Liver (tissue), 7 donors: ENCODE measurements at regions not wholly inside any gene's neighbourhood (a gene's known extent, or its start where the extent isn't known, plus 50 kb on each side); places are given as distances from the start of the nearest gene placed in this dataset.

Source experiments
- DNase-seq: peaks from one replicate; pipeline ENCODE4 v3.0.0-alpha.2; 2017; ENCODE audit warnings: low spot score
- H3K27ac ChIP-seq, 2 donors: one replicate each; pipeline ENCODE4 v1.7.0; 2013; ENCODE audit warnings: inconsistent platforms in 2 of 2, low read length in 2 of 2, control low read depth in 1 of 2, low read depth in 1 of 2, mild to moderate bottlenecking in 1 of 2
- H3K27me3 ChIP-seq, 4 donors: one replicate each; pipeline versions ENCODE4 v1.6.1 to v1.7.0; 2013; ENCODE audit warnings: low read length in 3 of 4, inconsistent platforms in 1 of 4, mild to moderate bottlenecking in 1 of 4, moderate library complexity in 1 of 4; ENCODE audit not compliant: control insufficient read depth in 4 of 4, insufficient read depth in 4 of 4
- H3K36me3 ChIP-seq, 4 donors: one replicate each; pipeline versions ENCODE4 v1.6.1 to v1.7.0; 2013; ENCODE audit warnings: low read length in 3 of 4, mild to moderate bottlenecking in 3 of 4, low read depth in 1 of 4, moderate library complexity in 1 of 4; ENCODE audit not compliant: control insufficient read depth in 4 of 4, insufficient read depth in 3 of 4
- H3K4me1 ChIP-seq, 4 donors: one replicate each; pipeline versions ENCODE4 v1.6.1 to v1.7.0; 2013; ENCODE audit warnings: low read length in 3 of 4, mild to moderate bottlenecking in 3 of 4, moderate library complexity in 1 of 4; ENCODE audit not compliant: control insufficient read depth in 4 of 4, insufficient read depth in 4 of 4
- H3K4me3 ChIP-seq, 3 donors: one replicate each; pipeline versions ENCODE4 v1.6.1 to v1.7.0; 2013; ENCODE audit warnings: low read length in 3 of 3, control low read depth in 1 of 3, low read depth in 1 of 3, mild to moderate bottlenecking in 1 of 3
- H3K9ac ChIP-seq, 2 donors: one replicate each; pipeline ENCODE4 v1.7.0; 2013; ENCODE audit warnings: low read length in 2 of 2, mild to moderate bottlenecking in 2 of 2, moderate library complexity in 2 of 2, control low read depth in 1 of 2, low read depth in 1 of 2
- H3K9me3 ChIP-seq, 4 donors: one replicate each; pipeline versions ENCODE4 v1.6.1 to v1.7.0; 2013; ENCODE audit warnings: low read length in 3 of 4; ENCODE audit not compliant: control insufficient read depth in 4 of 4
- EGR1 ChIP-seq, 2 donors: IDR thresholded peaks; 2 replicates each; pipeline ENCODE4 v1.6.1; 2016 to 2018; ENCODE audit warnings: antibody characterized with exemption in 2 of 2, low read depth in 2 of 2
- FOXA1 ChIP-seq: IDR thresholded peaks from 2 replicates; pipeline ENCODE4 v1.6.1; 2016; ENCODE audit warnings: antibody characterized with exemption
- FOXA2 ChIP-seq: IDR thresholded peaks from 2 replicates; pipeline ENCODE4 v1.6.1; 2016; ENCODE audit warnings: antibody characterized with exemption
- GABPA ChIP-seq, 2 donors: IDR thresholded peaks in 1 of 2; conservative IDR thresholded peaks in 1 of 2; 2 replicates each; pipeline ENCODE4 v1.6.1; 2016; ENCODE audit warnings: antibody characterized with exemption in 2 of 2, mild to moderate bottlenecking in 1 of 2, moderate library complexity in 1 of 2
- HNF4A ChIP-seq, 2 donors: conservative IDR thresholded peaks; 2 replicates each; pipeline ENCODE4 v1.6.1; 2016; ENCODE audit warnings: antibody characterized with exemption in 2 of 2, mild to moderate bottlenecking in 2 of 2
- HNF4G ChIP-seq: IDR thresholded peaks from 2 replicates; pipeline ENCODE4 v1.6.1; 2016; ENCODE audit warnings: antibody characterized with exemption
- JUND ChIP-seq, 2 donors: IDR thresholded peaks; 2 replicates each; pipeline ENCODE4 v1.6.1; 2016; ENCODE audit warnings: antibody characterized with exemption in 2 of 2
- NR2F2 ChIP-seq: IDR thresholded peaks from 2 replicates; pipeline ENCODE4 v1.6.1; 2016; ENCODE audit warnings: antibody characterized with exemption
- RAD21 ChIP-seq, 2 donors: IDR thresholded peaks; 2 replicates each; pipeline ENCODE4 v1.6.1; 2016; ENCODE audit warnings: antibody characterized with exemption in 2 of 2, mild to moderate bottlenecking in 2 of 2
- RXRA ChIP-seq, 2 donors: IDR thresholded peaks; 2 replicates each; pipeline ENCODE4 v1.6.1; 2017 to 2018; ENCODE audit warnings: antibody characterized with exemption in 2 of 2, mild to moderate bottlenecking in 1 of 2
- SP1 ChIP-seq: IDR thresholded peaks from 2 replicates; pipeline ENCODE4 v1.6.1; 2018; ENCODE audit warnings: antibody characterized with exemption, mild to moderate bottlenecking
- TAF1 ChIP-seq: conservative IDR thresholded peaks from 2 replicates; pipeline ENCODE4 v1.6.1; 2016; ENCODE audit warnings: antibody characterized with exemption, mild to moderate bottlenecking
- YY1 ChIP-seq: IDR thresholded peaks from 2 replicates; pipeline ENCODE4 v1.6.1; 2016; ENCODE audit warnings: antibody characterized with exemption, mild to moderate bottlenecking
- TF ChIP-seq, protein P1 (sequence below): IDR thresholded peaks from 2 replicates; pipeline ENCODE4 v1.6.1; 2016; ENCODE audit warnings: antibody characterized with exemption
- TF ChIP-seq, protein P2 (sequence below): fragments of 150-350 bp; IDR thresholded peaks from 2 replicates; pipeline ENCODE4 v1.5.1; 2017; ENCODE audit warnings: improper control_type of control experiment, low read depth, low read length; ENCODE audit not compliant: missing input control
- TF ChIP-seq, protein P3 (sequence below): IDR thresholded peaks from 2 replicates; pipeline ENCODE4 v1.6.1; 2016; ENCODE audit warnings: antibody characterized with exemption
- TF ChIP-seq, protein P4 (sequence below): IDR thresholded peaks from 2 replicates; pipeline ENCODE4 v1.6.1; 2016; ENCODE audit warnings: antibody characterized with exemption
- TF ChIP-seq, protein P5 (sequence below): IDR thresholded peaks from 2 replicates; pipeline ENCODE4 v1.6.1; 2016; ENCODE audit warnings: antibody characterized with exemption, mild to moderate bottlenecking
- donor health status: healthy.
- donor health status: healthy.
- donor health status: healthy.
- donor health status: healthy.

DNA sequence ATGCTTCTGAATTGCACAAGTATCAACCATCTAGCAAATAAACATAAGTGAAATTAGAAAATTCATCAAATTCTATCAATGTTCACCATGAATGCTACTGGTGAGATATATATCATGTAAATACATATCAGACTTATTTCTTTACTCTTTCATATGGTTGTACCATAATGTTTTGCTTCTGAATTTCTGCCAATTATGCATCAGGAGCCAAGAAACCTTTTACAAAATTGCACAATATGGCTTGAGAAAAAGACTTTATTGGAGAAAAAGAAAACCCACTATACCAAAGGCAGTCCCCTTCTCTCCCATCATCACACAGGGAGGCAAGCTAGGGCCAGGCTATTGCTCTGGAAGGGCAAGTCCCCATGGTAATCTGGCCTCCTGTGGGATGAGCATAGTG, 402.6 kb downstream of the C6orf118 start:
- Histone ChIP-seq H3K9me3 (no peaks in the 10 kb centered on the region), H3K27me3 (no peaks in the 10 kb centered on the region), H3K4me3 (no peak overlapping the region), H3K4me1 (no peaks in the 10 kb centered on the region), H3K9ac (no peak overlapping the region), H3K36me3 (no peaks in the 10 kb centered on the region), H3K27ac (no peak overlapping the region)
- TF ChIP-seq JUND (IDR thresholded peaks at IDR 0.05) (no peak), GABPA (IDR thresholded peaks at IDR 0.05 in 1 of 2, conservative IDR thresholded peaks at IDR 0.05 in 1 of 2) (no peak), RXRA (IDR thresholded peaks at IDR 0.05) (no peak), HNF4G (no peak), EGR1 (IDR thresholded peaks at IDR 0.05; ENCODE audit: low read depth in 2 of 2) (no peak)
- DNase-seq, result no peak

DNA sequence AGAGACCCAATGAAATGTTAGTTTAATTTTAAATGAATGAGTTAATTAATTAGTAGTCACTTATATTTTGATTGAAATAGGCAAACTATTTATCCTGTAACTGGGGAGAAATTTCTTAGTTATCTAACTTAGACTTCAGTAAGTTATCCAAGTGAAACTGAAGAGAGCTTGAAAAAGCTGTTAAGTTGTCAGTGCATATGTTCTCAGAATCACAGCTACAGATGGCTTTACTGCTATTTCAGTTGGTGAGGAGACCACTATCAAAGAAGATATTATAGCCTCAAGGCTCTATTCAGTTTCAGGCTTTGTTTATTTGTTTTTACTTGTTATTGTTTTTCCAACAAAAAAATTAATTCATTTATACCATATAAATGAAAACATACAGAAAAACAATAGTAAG, 404.1 kb downstream of the C6orf118 start:
- no peaks in the 10 kb centered on the region for H3K9me3 ChIP-seq
- no peaks in the 10 kb centered on the region for H3K36me3 ChIP-seq
- DNase-seq, result no peak
- H3K27ac ChIP-seq, result no peak overlapping the region
- no peak overlapping the region for H3K4me3 ChIP-seq
- no peaks in the 10 kb centered on the region for H3K27me3 ChIP-seq
- H3K4me1 ChIP-seq, result no peaks in the 10 kb centered on the region
- H3K9ac ChIP-seq, result no peak overlapping the region
- TF ChIP-seq NR2F2, result no peak
- no peak for TF ChIP-seq EGR1 (IDR thresholded peaks at IDR 0.05; ENCODE audit: low read depth in 2 of 2)
- no peak for TF ChIP-seq HNF4G
- no peak for TF ChIP-seq SP1
- TF ChIP-seq, protein P1, sequence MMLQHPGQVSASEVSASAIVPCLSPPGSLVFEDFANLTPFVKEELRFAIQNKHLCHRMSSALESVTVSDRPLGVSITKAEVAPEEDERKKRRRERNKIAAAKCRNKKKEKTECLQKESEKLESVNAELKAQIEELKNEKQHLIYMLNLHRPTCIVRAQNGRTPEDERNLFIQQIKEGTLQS, result no peak
- no peak for TF ChIP-seq FOXA1
- TF ChIP-seq TAF1, result no peak
- TF ChIP-seq, protein P2, sequence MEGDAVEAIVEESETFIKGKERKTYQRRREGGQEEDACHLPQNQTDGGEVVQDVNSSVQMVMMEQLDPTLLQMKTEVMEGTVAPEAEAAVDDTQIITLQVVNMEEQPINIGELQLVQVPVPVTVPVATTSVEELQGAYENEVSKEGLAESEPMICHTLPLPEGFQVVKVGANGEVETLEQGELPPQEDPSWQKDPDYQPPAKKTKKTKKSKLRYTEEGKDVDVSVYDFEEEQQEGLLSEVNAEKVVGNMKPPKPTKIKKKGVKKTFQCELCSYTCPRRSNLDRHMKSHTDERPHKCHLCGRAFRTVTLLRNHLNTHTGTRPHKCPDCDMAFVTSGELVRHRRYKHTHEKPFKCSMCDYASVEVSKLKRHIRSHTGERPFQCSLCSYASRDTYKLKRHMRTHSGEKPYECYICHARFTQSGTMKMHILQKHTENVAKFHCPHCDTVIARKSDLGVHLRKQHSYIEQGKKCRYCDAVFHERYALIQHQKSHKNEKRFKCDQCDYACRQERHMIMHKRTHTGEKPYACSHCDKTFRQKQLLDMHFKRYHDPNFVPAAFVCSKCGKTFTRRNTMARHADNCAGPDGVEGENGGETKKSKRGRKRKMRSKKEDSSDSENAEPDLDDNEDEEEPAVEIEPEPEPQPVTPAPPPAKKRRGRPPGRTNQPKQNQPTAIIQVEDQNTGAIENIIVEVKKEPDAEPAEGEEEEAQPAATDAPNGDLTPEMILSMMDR, result no peak
- no peak for TF ChIP-seq RAD21 (IDR thresholded peaks at IDR 0.05)
- TF ChIP-seq JUND (IDR thresholded peaks at IDR 0.05), result no peak
- no peak for TF ChIP-seq FOXA2
- TF ChIP-seq, protein P3, sequence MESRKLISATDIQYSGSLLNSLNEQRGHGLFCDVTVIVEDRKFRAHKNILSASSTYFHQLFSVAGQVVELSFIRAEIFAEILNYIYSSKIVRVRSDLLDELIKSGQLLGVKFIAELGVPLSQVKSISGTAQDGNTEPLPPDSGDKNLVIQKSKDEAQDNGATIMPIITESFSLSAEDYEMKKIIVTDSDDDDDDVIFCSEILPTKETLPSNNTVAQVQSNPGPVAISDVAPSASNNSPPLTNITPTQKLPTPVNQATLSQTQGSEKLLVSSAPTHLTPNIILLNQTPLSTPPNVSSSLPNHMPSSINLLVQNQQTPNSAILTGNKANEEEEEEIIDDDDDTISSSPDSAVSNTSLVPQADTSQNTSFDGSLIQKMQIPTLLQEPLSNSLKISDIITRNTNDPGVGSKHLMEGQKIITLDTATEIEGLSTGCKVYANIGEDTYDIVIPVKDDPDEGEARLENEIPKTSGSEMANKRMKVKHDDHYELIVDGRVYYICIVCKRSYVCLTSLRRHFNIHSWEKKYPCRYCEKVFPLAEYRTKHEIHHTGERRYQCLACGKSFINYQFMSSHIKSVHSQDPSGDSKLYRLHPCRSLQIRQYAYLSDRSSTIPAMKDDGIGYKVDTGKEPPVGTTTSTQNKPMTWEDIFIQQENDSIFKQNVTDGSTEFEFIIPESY, result no peak
- no peak for TF ChIP-seq HNF4A (conservative IDR thresholded peaks at IDR 0.05)
- no peak for TF ChIP-seq RXRA (IDR thresholded peaks at IDR 0.05)
- TF ChIP-seq, protein P4, sequence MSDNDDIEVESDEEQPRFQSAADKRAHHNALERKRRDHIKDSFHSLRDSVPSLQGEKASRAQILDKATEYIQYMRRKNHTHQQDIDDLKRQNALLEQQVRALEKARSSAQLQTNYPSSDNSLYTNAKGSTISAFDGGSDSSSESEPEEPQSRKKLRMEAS, result no peak
- TF ChIP-seq YY1, result no peak
- no peak for TF ChIP-seq GABPA (IDR thresholded peaks at IDR 0.05 in 1 of 2, conservative IDR thresholded peaks at IDR 0.05 in 1 of 2)
- TF ChIP-seq, protein P5, sequence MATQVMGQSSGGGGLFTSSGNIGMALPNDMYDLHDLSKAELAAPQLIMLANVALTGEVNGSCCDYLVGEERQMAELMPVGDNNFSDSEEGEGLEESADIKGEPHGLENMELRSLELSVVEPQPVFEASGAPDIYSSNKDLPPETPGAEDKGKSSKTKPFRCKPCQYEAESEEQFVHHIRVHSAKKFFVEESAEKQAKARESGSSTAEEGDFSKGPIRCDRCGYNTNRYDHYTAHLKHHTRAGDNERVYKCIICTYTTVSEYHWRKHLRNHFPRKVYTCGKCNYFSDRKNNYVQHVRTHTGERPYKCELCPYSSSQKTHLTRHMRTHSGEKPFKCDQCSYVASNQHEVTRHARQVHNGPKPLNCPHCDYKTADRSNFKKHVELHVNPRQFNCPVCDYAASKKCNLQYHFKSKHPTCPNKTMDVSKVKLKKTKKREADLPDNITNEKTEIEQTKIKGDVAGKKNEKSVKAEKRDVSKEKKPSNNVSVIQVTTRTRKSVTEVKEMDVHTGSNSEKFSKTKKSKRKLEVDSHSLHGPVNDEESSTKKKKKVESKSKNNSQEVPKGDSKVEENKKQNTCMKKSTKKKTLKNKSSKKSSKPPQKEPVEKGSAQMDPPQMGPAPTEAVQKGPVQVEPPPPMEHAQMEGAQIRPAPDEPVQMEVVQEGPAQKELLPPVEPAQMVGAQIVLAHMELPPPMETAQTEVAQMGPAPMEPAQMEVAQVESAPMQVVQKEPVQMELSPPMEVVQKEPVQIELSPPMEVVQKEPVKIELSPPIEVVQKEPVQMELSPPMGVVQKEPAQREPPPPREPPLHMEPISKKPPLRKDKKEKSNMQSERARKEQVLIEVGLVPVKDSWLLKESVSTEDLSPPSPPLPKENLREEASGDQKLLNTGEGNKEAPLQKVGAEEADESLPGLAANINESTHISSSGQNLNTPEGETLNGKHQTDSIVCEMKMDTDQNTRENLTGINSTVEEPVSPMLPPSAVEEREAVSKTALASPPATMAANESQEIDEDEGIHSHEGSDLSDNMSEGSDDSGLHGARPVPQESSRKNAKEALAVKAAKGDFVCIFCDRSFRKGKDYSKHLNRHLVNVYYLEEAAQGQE, result no peak
